ENCODE measurements at regions not wholly inside any gene's neighbourhood (a gene's known extent, or its start where the extent isn't known, plus 50 kb on each side); places are given as distances from the start of the nearest gene placed in this dataset.

DNA sequence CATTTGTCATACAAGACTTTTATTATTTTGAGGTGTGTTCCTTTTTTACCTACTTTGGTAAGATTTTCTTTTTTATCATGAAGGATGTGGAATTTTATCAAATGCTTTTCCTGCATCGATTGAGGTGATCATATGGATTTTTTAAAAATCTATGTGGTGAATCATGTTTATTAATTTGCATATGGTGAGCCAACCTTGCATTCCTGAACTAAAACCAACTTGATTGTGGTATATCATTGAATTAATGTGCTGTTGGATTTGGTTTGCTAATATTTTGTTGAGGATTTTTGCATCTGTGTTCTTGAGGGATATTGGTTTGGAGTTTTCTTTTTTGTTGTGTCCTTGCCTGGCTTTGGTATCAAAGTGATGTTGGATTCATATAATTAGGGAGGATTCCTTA lies 848.1 kb upstream of the EYS start:
- TF ChIP-seq, protein P1, sequence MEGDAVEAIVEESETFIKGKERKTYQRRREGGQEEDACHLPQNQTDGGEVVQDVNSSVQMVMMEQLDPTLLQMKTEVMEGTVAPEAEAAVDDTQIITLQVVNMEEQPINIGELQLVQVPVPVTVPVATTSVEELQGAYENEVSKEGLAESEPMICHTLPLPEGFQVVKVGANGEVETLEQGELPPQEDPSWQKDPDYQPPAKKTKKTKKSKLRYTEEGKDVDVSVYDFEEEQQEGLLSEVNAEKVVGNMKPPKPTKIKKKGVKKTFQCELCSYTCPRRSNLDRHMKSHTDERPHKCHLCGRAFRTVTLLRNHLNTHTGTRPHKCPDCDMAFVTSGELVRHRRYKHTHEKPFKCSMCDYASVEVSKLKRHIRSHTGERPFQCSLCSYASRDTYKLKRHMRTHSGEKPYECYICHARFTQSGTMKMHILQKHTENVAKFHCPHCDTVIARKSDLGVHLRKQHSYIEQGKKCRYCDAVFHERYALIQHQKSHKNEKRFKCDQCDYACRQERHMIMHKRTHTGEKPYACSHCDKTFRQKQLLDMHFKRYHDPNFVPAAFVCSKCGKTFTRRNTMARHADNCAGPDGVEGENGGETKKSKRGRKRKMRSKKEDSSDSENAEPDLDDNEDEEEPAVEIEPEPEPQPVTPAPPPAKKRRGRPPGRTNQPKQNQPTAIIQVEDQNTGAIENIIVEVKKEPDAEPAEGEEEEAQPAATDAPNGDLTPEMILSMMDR (IDR thresholded peaks at IDR 0.05) = no peak
- TF ChIP-seq POLR2A (IDR thresholded peaks at IDR 0.05) = no peak
